ENCODE measurements at regions not wholly inside any gene's neighbourhood (a gene's known extent, or its start where the extent isn't known, plus 50 kb on each side); places are given as distances from the start of the nearest gene placed in this dataset.

DNA sequence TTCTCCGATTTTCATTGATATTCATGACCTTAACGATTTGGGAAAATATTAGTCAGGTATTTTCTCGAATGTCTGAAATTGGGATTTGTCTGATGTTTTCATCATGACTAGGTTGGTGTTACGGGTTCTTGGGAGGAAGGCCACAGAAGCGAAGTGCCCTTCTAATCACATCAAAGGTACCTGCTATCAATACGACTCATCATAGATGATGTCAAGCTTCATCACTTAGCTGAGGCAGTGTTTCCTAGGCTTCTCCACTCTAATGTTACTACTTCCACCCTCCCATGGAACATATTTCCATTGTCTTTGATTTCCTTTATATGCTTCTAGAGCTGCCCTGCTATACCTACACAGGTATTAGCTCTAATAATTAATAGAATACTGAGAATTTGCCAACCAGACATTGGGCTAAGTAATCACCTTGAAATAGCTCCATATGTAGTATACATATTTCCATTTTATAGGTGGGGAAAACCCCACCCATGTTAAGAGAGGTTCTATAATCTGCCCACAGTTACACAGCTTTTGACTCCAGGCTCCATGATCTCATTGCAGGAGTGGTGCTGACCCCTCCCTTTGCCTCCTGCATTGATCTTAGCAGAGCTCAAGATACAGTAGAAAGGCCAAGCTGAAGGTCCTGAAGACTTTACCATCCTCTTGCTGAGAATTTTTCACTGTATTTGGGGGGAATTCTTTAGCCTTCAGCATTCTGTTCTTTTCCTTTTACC lies 238.6 kb upstream of the ADAMTSL1 start:
- DNase-seq: no peak

DNA sequence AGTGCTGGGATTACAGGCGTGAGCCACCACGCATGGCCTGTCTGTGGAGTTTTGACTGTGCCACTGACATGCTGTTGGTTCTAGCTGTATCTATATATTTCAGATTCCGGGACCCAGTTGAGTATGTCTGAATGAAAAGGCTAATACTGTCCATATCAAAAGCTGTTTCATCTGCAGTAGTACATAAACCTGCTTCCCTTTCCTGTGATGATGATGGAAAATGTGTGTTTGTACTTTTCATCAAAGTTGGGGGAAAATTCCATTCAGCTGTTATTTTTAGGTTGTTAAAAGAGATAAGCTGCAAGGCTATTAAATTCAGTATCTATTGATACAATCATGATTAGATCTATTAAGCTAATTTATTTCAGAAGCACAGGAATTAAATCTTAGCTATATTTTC lies 237.6 kb upstream of the ADAMTSL1 start:
- DNase-seq: no peak

GRCh38 chr9:18237776-18238175 lies 236.2 kb upstream of the ADAMTSL1 start:
- DNase-seq: no peak

- no peak for DNase-seq
Observed at GRCh38 chr9:18238254-18238653, 235.7 kb upstream of the ADAMTSL1 start.

GRCh38 chr9:18238752-18239447 lies 235.1 kb upstream of the ADAMTSL1 start:
- no peak for DNase-seq

DNA sequence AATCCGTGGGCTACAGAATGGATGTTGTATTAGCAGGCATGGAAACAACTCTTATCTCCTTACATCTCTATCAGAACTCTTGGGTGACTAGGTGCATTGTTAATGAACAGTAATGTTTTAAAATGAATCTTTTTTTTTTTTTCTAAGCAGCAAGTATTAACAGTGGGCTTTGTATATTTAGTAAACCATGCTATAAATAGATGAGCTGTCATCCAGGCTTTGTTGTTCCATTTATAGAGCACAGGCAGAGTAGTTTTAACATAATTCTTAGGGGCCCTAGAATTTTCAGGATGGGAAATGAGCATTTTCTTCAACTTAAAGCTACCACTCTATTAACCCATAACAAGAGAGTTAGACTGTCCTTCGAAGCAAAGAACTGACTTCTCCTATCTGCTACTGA lies 233.7 kb upstream of the ADAMTSL1 start:
- DNase-seq: no peak

DNA sequence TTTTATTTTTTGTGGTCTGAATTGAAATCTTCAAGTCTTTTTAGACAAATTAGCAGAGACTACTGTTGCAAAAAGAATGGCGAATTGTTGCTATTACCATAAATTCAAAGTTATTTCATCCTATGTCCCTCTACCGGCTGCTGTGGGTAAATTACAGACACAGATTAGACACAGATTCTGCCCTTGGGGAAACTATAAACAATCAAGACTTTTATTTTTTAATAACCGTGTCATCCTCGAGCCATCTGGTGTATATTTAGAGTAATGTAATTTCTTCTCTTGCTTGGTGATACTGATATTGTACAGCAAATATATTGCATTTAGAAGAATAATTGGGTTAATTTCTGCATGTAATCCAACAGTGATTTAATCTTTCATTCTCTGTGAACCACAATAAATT lies 228.0 kb upstream of the ADAMTSL1 start:
- DNase-seq: no peak

- no peak for DNase-seq
Observed at GRCh38 chr9:18250053-18250452, 223.9 kb upstream of the ADAMTSL1 start.

GRCh38 chr9:18253950-18254349 lies 220.0 kb upstream of the ADAMTSL1 start:
- DNase-seq: no peak

DNA sequence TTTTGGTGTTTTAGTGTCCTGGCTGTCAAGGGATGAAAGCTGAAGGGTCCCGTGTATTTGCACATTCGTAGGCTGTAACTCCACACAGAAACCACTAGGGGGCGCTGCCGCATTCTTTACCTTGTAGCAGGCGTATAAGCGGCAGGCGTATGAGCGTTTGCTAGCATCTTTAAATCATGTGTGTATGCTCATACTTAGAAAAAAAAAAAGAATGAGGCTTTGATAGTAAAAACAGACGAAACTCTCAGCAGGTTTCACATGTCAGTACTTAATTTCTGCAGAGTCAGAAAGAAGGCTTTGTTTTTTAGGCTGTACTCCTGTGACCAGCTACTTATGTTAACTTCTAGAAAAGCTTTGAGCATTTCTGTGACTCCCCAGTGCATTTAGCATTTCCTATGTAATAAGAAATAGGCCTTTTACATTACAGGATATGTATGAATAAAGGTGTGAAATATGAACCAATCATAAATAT lies 218.8 kb upstream of the ADAMTSL1 start:
- peak; percentile 58 for DNase-seq

GRCh38 chr9:18255747-18256146 lies 218.2 kb upstream of the ADAMTSL1 start:
- no peak for DNase-seq

DNA sequence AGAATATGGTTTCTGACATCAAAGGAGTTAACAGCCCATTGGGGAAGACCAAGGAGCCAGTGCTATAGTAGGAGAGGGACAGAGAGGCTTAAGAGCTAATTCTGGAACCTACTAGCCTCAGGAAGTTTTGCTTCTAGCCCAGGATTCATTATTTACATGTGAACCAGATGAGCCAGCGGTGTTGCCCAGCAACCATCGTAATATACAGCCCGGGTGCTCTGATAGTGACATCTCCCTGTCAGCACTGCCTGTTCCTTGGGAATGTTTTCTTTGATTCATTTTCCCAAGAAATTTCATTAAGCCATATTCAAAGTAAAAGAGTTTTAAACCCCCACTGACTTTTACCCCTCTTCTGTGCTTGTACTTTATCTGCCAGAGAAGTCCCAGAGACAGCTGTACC lies 217.4 kb upstream of the ADAMTSL1 start:
- no peak for DNase-seq

- DNase-seq: no peak
Observed at GRCh38 chr9:18260521-18260920, 213.4 kb upstream of the ADAMTSL1 start.

DNA sequence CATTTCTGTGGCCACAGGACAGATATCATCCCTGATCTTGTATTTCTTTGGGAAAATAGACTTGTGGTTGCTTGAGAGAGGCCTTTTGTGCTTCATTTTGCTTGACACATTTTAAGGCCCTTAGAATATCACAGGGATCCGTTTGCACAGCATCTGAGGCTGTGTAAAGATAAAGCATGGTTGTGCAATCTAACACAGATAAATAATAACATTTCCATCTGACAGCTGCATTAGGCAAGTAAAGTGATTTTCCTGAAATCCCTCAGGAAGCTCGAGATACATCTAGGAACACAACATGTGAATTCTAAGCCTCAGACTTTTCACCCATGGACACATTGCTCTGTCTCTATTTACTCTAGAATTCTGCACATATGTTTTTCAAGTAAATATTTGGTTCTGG lies 212.8 kb upstream of the ADAMTSL1 start:
- no peak for DNase-seq

DNA sequence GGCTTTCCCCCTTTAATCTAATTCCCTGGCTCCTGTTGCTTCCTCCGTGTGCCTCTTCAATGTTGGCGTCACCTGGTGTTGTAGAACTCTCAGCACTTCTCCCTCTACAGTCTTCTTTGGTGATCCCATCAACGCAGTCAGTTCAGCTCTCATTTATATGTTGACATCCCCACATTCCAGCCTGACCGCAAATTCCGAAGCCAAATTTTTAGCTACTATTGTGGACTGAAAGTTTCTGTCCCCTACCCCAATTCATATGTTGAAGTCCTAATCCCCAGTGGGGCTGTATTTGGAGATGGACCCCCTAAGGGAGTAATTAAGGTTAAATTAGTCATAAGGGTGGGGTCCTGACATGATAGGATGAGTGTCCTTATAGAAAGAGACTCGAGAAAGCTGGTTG lies 210.6 kb upstream of the ADAMTSL1 start:
- DNase-seq: no peak

GRCh38 chr9:18268381-18268780 lies 205.6 kb upstream of the ADAMTSL1 start:
- DNase-seq: no peak

DNA sequence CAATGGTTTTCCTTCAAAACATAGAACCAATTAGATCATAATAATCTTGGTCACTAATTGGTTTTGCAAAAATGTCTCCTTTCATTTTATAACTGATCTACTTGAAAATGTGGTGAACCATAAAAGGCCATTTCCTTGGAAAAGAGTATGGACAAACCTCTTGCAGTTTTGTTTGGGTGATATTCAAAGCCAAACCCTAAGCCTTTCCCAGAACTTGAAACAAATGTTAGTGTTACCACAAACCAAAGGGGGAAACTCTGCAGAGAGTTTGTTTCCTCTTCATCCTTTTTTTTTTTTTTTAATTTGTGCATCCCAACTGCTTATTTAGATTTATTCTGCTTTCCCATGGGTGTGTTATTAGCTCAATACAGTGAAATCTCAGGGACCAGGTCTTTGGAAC lies 204.4 kb upstream of the ADAMTSL1 start:
- DNase-seq: no peak

DNA sequence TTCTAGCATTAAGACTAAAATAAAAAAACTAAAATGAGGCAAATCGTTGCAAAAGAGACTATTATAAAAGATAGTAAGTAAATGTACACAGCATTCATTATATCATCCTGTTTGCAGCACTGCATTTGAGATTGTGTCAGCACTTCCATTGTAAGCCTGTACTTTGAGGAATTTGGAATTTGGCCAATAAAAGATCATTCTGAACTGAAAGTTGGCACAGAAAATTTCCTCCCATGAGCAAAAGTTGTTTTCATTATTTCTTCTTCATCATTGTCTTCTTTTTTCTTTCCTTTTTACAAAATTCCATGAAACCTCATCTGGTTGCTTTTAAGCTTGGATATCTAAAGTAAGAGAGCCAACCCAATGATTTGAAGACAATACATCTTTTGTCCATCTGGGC lies 199.3 kb upstream of the ADAMTSL1 start:
- DNase-seq: no peak

GRCh38 chr9:18275313-18275990 lies 198.5 kb upstream of the ADAMTSL1 start:
- DNase-seq: no peak

DNA sequence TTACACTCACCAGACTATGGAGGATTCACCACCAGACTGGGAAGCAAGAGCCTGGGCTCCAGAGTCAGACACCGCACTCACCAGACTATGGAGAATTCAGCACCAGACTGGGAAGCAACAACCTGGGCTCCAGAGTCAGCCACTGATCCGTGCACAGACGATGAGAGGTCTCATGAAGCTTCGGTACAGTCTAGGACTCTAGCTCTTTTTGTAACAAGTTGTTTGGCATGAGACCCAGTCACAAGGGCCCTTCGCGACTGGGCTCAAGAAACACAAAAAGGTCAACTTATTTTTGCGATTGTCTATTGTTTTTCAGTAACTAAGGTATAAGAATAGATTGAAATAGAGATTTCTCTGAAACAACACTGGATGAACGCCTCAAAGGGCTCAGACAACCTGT lies 192.7 kb upstream of the ADAMTSL1 start:
- DNase-seq: no peak

DNA sequence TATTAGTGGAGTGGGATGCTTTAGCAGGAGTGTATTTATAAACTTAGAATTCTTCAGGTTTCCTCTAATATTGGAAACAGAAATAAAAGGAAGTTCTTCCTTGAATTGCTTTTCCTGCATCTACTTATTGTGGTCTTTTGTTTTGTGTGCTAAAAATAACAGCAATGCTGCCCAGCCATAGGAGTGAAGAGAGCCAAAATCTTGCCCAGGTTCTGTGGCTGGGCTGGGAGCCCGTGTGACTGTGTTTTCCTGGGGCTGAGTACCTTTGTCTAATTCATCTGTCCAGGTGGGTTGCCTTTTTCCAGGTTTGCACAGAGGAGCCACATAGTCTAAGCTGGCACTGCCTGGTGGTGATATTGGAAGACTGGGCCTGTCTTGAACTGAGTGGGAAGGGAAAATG lies 179.7 kb upstream of the ADAMTSL1 start:
- no peak for DNase-seq

- no peak for DNase-seq
Observed at GRCh38 chr9:18296702-18297055, 177.3 kb upstream of the ADAMTSL1 start.

- no peak for DNase-seq
Observed at GRCh38 chr9:18297056-18297841, 176.7 kb upstream of the ADAMTSL1 start.

All from activated T-cell treated with anti-CD3 and anti-CD28 coated beads, Interleukin-2, amount 50 U/mL, for 1 hour (primary cell).